KMS-11 (cell line): ENCODE measurements at regions not wholly inside any gene's neighbourhood (a gene's known extent, or its start where the extent isn't known, plus 50 kb on each side); places are given as distances from the start of the nearest gene placed in this dataset.

Experiments
- H2AFZ ChIP-seq: fragments of 200-600 bp; sonication (generic); 2 replicates; pipeline ENCODE4 v1.6.1; 2016; ENCODE audit warnings: antibody characterized with exemption, mixed run types, low read depth
- H3K27ac ChIP-seq: fragments of 200-600 bp; sonication (generic); 2 replicates; pipeline ENCODE4 v1.6.1; 2016; ENCODE audit warnings: mild to moderate bottlenecking, mixed run types
- H3K27me3 ChIP-seq: fragments of 200-600 bp; sonication (generic); 2 replicates; pipeline ENCODE4 v1.6.1; 2017; ENCODE audit warnings: mild to moderate bottlenecking, low read depth, mixed run types, moderate library complexity; ENCODE audit not compliant: insufficient read depth
- H3K36me3 ChIP-seq: fragments of 200-600 bp; sonication (generic); 2 replicates; pipeline ENCODE4 v1.6.1; 2017; ENCODE audit warnings: mild to moderate bottlenecking, mixed run types; ENCODE audit not compliant: insufficient read depth
- H3K4me1 ChIP-seq: fragments of 200-600 bp; sonication (generic); 2 replicates; pipeline ENCODE4 v1.6.1; 2016; ENCODE audit warnings: mild to moderate bottlenecking, low read depth, mixed run types; ENCODE audit not compliant: poor library complexity, severe bottlenecking
- H3K4me2 ChIP-seq: fragments of 200-600 bp; sonication (generic); 2 replicates; pipeline ENCODE4 v1.7.0; 2016; ENCODE audit warnings: mild to moderate bottlenecking, mixed run types
- H3K4me3 ChIP-seq: fragments of 200-600 bp; sonication (generic); IDR thresholded peaks from 2 replicates; pipeline ENCODE4 v1.6.1; 2017; ENCODE audit warnings: low read depth, low read length, mixed read lengths; ENCODE audit not compliant: insufficient read depth
- H3K79me2 ChIP-seq: fragments of 200-600 bp; sonication (generic); 2 replicates; pipeline ENCODE4 v1.6.1; 2016; ENCODE audit warnings: low read depth, mixed run types; ENCODE audit not compliant: insufficient read depth
- H3K9ac ChIP-seq: fragments of 200-600 bp; sonication (generic); 2 replicates; pipeline ENCODE4 v1.6.1; 2016; ENCODE audit warnings: mild to moderate bottlenecking, mixed run types
- H4K20me1 ChIP-seq: fragments of 200-600 bp; sonication (generic); 2 replicates; pipeline ENCODE4 v1.6.1; 2016; ENCODE audit warnings: mild to moderate bottlenecking, mixed run types; ENCODE audit not compliant: insufficient read depth
- CTCF ChIP-seq: fragments of 200-600 bp; sonication (generic); conservative IDR thresholded peaks from 2 replicates; pipeline ENCODE4 v1.6.1; 2017; ENCODE audit warnings: low read depth, mild to moderate bottlenecking, antibody characterized with exemption, low read length, moderate library complexity, mixed read lengths

DNA sequence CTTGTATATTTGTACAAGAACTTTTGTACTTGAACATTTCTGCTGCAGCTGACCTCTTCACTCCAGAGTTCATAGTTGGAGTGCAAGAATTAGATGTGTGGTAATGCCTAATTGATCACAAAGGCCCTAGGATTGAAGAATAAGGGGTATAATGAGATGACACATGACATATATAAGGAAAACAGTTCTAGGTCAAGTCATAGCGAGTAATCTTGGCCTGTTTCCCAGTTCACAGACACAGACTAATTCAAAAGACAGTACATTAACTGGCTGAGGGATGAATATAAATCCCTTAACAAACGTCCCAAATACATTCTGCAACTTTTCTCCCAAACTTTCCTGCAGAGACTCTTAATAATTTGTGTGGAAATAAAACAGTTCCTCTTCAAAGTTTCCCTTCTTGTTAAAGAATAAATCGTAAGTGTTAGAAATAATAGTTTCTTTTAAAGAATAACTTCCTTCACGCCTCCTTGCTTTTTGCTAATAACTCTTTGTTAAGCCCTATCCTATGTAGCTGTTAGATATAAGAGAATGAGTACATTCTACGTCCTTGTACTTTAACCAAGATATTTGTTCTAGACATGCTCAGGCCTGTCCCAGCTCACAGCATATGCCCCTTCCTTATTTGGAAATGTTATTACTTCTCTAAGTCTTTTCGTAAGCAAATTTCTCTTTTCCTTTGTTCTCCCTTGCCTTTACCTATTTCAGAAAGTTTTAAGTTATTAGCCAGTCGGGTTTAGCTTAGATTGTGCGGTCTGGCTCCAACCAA, 556.4 kb upstream of the CTNND2 start:
- H2AFZ ChIP-seq: no peak overlapping the region
- H3K4me3 ChIP-seq: no peak overlapping the region
- H3K27me3 ChIP-seq: no peaks in the 10 kb centered on the region
- H3K4me1 ChIP-seq: no peaks in the 10 kb centered on the region
- no peak overlapping the region for H3K9ac ChIP-seq
- no peaks in the 10 kb centered on the region for H3K36me3 ChIP-seq
- H3K79me2 ChIP-seq: no peaks in the 10 kb centered on the region
- H4K20me1 ChIP-seq: no peaks in the 10 kb centered on the region
- H3K4me2 ChIP-seq: no peak overlapping the region
- H3K27ac ChIP-seq: no peak overlapping the region
- TF ChIP-seq CTCF: no peak

DNA sequence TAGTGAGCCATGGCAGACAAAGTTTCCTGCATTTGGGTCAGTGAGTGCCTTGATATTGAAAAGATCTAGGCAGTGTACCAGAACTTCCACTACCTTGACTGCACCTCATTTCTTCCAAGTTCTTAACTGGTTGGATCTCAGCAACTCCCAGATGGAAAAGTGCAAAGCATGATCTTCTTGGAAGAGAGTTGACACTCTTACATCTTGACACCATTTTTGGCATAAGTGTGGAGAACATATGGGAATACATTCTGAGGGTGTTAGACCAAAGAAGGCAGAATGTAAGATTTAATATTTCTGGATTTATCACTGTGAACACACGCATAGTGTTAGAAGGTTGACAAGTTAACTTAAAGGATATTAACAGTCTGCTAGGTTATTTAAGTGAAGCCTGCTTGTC, 555.1 kb upstream of the CTNND2 start:
- Histone ChIP-seq H3K27ac (no peak overlapping the region), H3K4me3 (no peak overlapping the region), H3K79me2 (no peaks in the 10 kb centered on the region), H2AFZ (no peak overlapping the region), H3K4me2 (no peak overlapping the region), H3K27me3 (no peaks in the 10 kb centered on the region), H4K20me1 (no peaks in the 10 kb centered on the region), H3K36me3 (no peaks in the 10 kb centered on the region), H3K9ac (no peak overlapping the region), H3K4me1 (no peaks in the 10 kb centered on the region)
- TF ChIP-seq CTCF: no peak

DNA sequence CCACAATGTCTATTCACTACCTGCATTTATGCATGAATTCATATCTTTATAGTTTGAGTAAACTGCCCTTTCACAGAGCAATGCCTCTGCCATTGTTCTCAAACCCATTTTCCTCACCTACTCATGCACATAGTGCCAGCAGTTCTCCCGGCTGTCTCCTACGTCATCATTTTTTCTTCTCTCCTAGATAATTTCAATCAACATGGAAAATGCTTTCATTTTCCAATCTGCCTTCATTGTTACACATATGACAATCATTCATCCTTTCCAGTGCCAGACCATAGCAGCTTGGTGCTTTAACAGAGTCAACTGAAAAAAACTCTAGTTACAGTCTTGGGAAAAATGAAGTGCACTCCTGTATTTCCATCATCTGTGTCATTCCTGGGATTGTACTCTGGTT, 514.8 kb upstream of the CTNND2 start:
- no peak overlapping the region for H3K4me3 ChIP-seq
- H3K27me3 ChIP-seq: no peaks in the 10 kb centered on the region
- no peak overlapping the region for H2AFZ ChIP-seq
- no peaks in the 10 kb centered on the region for H3K79me2 ChIP-seq
- H4K20me1 ChIP-seq: no peaks in the 10 kb centered on the region
- no peak overlapping the region for H3K27ac ChIP-seq
- H3K9ac ChIP-seq: no peak overlapping the region
- no peaks in the 10 kb centered on the region for H3K4me1 ChIP-seq
- no peaks in the 10 kb centered on the region for H3K36me3 ChIP-seq
- no peak overlapping the region for H3K4me2 ChIP-seq
- no peak for TF ChIP-seq CTCF

DNA sequence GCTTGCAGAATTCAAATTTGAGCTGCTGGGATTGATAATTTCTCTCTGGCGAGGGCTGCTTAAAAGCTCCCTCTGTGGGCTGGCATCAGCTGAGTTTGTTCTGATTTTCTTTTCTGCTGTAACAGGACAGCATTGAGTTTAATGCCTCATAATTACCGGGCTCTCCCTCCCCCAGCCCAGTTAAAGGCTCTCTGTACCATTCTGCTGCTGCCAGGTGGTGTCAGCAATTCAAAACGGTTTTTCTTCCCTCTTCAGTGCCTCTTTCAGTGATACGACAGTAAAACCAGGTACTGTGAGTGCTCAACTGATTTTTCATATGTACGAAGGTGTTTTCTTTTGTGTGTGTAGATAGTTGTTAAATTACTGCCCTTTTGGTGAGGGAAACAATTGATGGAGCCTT, 509.3 kb upstream of the CTNND2 start:
- Histone ChIP-seq H3K4me2 (no peak overlapping the region), H3K36me3 (no peaks in the 10 kb centered on the region), H3K9ac (no peak overlapping the region), H3K4me3 (no peak overlapping the region), H3K27me3 (no peaks in the 10 kb centered on the region), H2AFZ (no peak overlapping the region), H3K27ac (no peak overlapping the region), H3K4me1 (no peaks in the 10 kb centered on the region), H4K20me1 (no peaks in the 10 kb centered on the region), H3K79me2 (no peaks in the 10 kb centered on the region)
- TF ChIP-seq CTCF: no peak
